PFSK-1 (cell line): ENCODE measurements at regions not wholly inside any gene's neighbourhood (a gene's known extent, or its start where the extent isn't known, plus 50 kb on each side); places are given as distances from the start of the nearest gene placed in this dataset.

Source experiments
- FOXP2 ChIP-seq: optimal IDR thresholded peaks from 2 replicates; pipeline ENCODE3; 2011; ENCODE audit warnings: borderline replicate concordance, control low read depth, inconsistent platforms; ENCODE audit not compliant: insufficient read depth; ENCODE audit errors: extremely low read length, extremely low read depth
- POLR2AphosphoS5 ChIP-seq: IDR thresholded peaks from 2 replicates; pipeline ENCODE4 v1.6.1; 2012; ENCODE audit warnings: low read depth, mild to moderate bottlenecking, control low read depth, low read length, moderate library complexity
- REST ChIP-seq, 2 experiments: IDR thresholded peaks; 2 replicates each; pipeline versions ENCODE4 v1.6.1 to v1.8.0; 2011 to 2012; ENCODE audit warnings: low read depth in 2 of 2, low read length in 2 of 2, control low read depth in 1 of 2, inconsistent platforms in 1 of 2, mild to moderate bottlenecking in 1 of 2, moderate library complexity in 1 of 2; ENCODE audit not compliant: insufficient read depth in 1 of 2
- SIN3A ChIP-seq: IDR thresholded peaks from 2 replicates; pipeline ENCODE4 v1.6.1; 2012; ENCODE audit warnings: mild to moderate bottlenecking, low read length, moderate library complexity, borderline replicate concordance; ENCODE audit not compliant: insufficient read depth
- TAF1 ChIP-seq: IDR thresholded peaks from 2 replicates; pipeline ENCODE4 v1.6.1; 2012; ENCODE audit warnings: low read length, control low read depth, borderline replicate concordance; ENCODE audit not compliant: insufficient read depth

- TF ChIP-seq POLR2AphosphoS5 (no peak), FOXP2 (no peak), REST (IDR thresholded peaks at IDR 0.05; ENCODE audit: insufficient read depth in 1 of 2, low read depth in 2 of 2, low read length in 2 of 2) (no peak), TAF1 (no peak), SIN3A (no peak)
Measured at GRCh38 chr10:64659311-64659710, 1138.1 kb downstream of the REEP3 start.
